K562 (cell line): ENCODE measurements at regions not wholly inside any gene's neighbourhood (a gene's known extent, or its start where the extent isn't known, plus 50 kb on each side); places are given as distances from the start of the nearest gene placed in this dataset.
A peak's percentile ranks its signal among the peaks of the same experiment; 100 is the strongest.

Experiments
- ATF6 ChIP-seq: sonication (generic); formaldehyde crosslinking; IDR thresholded peaks from 2 replicates; pipeline ENCODE4 v1.4.0; 2020; ENCODE audit warnings: mild to moderate bottlenecking, missing genetic modification reagents
- CHAMP1 ChIP-seq: fragments of 450-650 bp; IDR thresholded peaks from 2 replicates; pipeline ENCODE4 v1.6.1; 2016; ENCODE audit warnings: mild to moderate bottlenecking
- CTCFL ChIP-seq: IDR thresholded peaks from 2 replicates; pipeline ENCODE4 v1.6.1; 2011; ENCODE audit warnings: borderline replicate concordance, low read depth, mild to moderate bottlenecking, moderate library complexity, low read length; ENCODE audit not compliant: insufficient read depth, poor library complexity, severe bottlenecking
- ELK3 ChIP-seq: fragments of 450-650 bp; formaldehyde crosslinking; IDR thresholded peaks from 2 replicates; pipeline ENCODE4 v1.4.0; 2020; ENCODE audit warnings: mild to moderate bottlenecking
- HBP1 ChIP-seq: fragments of 450-650 bp; formaldehyde crosslinking; IDR thresholded peaks from 2 replicates; pipeline ENCODE4 v1.4.0; 2022; ENCODE audit warnings: missing genetic modification characterization
- ILK ChIP-seq: fragments of 450-650 bp; IDR thresholded peaks from 2 replicates; pipeline ENCODE4 v1.6.1; 2016; ENCODE audit warnings: missing genetic modification characterization, low read depth, mild to moderate bottlenecking, missing compliant biosample characterization, moderate library complexity, borderline replicate concordance
- KLF10 ChIP-seq: fragments of 250-450 bp; sonication (Bioruptor Pico); IDR thresholded peaks from 2 replicates; pipeline ENCODE4 v1.6.1; 2021; ENCODE audit warnings: matching md5 sums
- PHF8 ChIP-seq: fragments of 200-600 bp; sonication (generic); IDR thresholded peaks from 2 replicates; pipeline ENCODE4 v1.6.1; 2012; ENCODE audit warnings: mixed run types, mild to moderate bottlenecking, inconsistent platforms, low read length, moderate library complexity, borderline replicate concordance
- POLR2B ChIP-seq: fragments of 450-650 bp; IDR thresholded peaks from 2 replicates; pipeline ENCODE4 v1.6.1; 2018; ENCODE audit warnings: low read depth; ENCODE audit not compliant: partially characterized antibody
- ZBTB11 ChIP-seq, 3 experiments: fragments of 200-800 bp in 1 of 3; fragments of 250-450 bp in 1 of 3; fragments of 450-650 bp in 1 of 3; sonication (Bioruptor Pico) in 1 of 3; sonication (Bioruptor generic) in 1 of 3; formaldehyde crosslinking in 1 of 3; IDR thresholded peaks; 2 replicates each; pipeline versions ENCODE4 v1.6.1 to v1.8.0; 2016 to 2022; ENCODE audit warnings: mild to moderate bottlenecking in 2 of 3, missing genetic modification characterization in 2 of 3, missing compliant biosample characterization in 1 of 3, moderate library complexity in 1 of 3
- ZNF696 ChIP-seq: fragments of 250-450 bp; sonication (Bioruptor Pico); conservative IDR thresholded peaks from 2 replicates; pipeline ENCODE4 v1.4.0; 2020; ENCODE audit warnings: mild to moderate bottlenecking, moderate library complexity

GRCh38 chr9:97237951-97238889, 69.2 kb upstream of the CCDC180 start (continued):
- TF ChIP-seq ATF6 (CRISPR knock-in tag) (no peak; the same call in 1 of the 2 replicates), ELK3 (CRISPR knock-in tag) (no peak), ILK (no peak), HBP1 (CRISPR knock-in tag) (no peak), ZNF696 (no peak), KLF10 (CRISPR knock-in tag) (no peak), ZBTB11 (CRISPR knock-in tag; IDR thresholded peaks at IDR 0.05) (peak in 2 of 3 experiments; percentile 60 to 92; a peak in 3 of 6 replicates), POLR2B (peak; percentile 87), PHF8 (peak; percentile 69), CHAMP1 (no peak), CTCFL (no peak)
